ENCODE measurements at regions not wholly inside any gene's neighbourhood (a gene's known extent, or its start where the extent isn't known, plus 50 kb on each side); places are given as distances from the start of the nearest gene placed in this dataset.

GRCh38 chr11:39442177-39442576, 2017.3 kb downstream of the LRRC4C start:
- TF ChIP-seq CTCF (IDR thresholded peaks at IDR 0.05), result no peak
- no peak for DNase-seq (ENCODE audit: low spot score)
- Mint-ChIP-seq H3K27me3 (ENCODE audit: low read depth) (no peaks in the 10 kb centered on the region), H3K4me1 (ENCODE audit: low read depth) (no peaks in the 10 kb centered on the region), H3K4me3 (ENCODE audit: unreplicated experiment) (no peak overlapping the region), H3K9me3 (ENCODE audit: low read depth) (peaks cover 17% of the 10 kb centered on the region), H3K27ac (ENCODE audit: unreplicated experiment) (no peak overlapping the region), H3K36me3 (ENCODE audit: low read depth) (no peaks in the 10 kb centered on the region)

GRCh38 chr11:39435641-39436040, 2023.8 kb downstream of the LRRC4C start:
- no peak overlapping the region for H3K4me3 Mint-ChIP-seq (ENCODE audit: unreplicated experiment)
- H3K27ac Mint-ChIP-seq (ENCODE audit: unreplicated experiment), result no peak overlapping the region
- DNase-seq (ENCODE audit: low spot score), result no peak
- no peaks in the 10 kb centered on the region for H3K4me1 Mint-ChIP-seq (ENCODE audit: low read depth)
- H3K27me3 Mint-ChIP-seq (ENCODE audit: low read depth), result no peaks in the 10 kb centered on the region
- no peaks in the 10 kb centered on the region for H3K36me3 Mint-ChIP-seq (ENCODE audit: low read depth)
- TF ChIP-seq CTCF (IDR thresholded peaks at IDR 0.05), result no peak
- peaks cover 8% of the 10 kb centered on the region for H3K9me3 Mint-ChIP-seq (ENCODE audit: low read depth)

GRCh38 chr11:39434466-39434865, 2025.0 kb downstream of the LRRC4C start:
- Mint-ChIP-seq H3K36me3 (ENCODE audit: low read depth) (no peaks in the 10 kb centered on the region), H3K9me3 (ENCODE audit: low read depth) (peaks cover 8% of the 10 kb centered on the region)
- TF ChIP-seq CTCF (IDR thresholded peaks at IDR 0.05), result no peak

GRCh38 chr11:39432929-39433328, 2026.5 kb downstream of the LRRC4C start:
- DNase-seq (ENCODE audit: low spot score), result no peak
- H3K36me3 Mint-ChIP-seq (ENCODE audit: low read depth), result no peaks in the 10 kb centered on the region
- H3K4me1 Mint-ChIP-seq (ENCODE audit: low read depth), result no peaks in the 10 kb centered on the region
- no peak for TF ChIP-seq CTCF (IDR thresholded peaks at IDR 0.05)
- H3K4me3 Mint-ChIP-seq (ENCODE audit: unreplicated experiment), result no peak overlapping the region
- no peaks in the 10 kb centered on the region for H3K27me3 Mint-ChIP-seq (ENCODE audit: low read depth)
- no peak overlapping the region for H3K27ac Mint-ChIP-seq (ENCODE audit: unreplicated experiment)
- H3K9me3 Mint-ChIP-seq (ENCODE audit: low read depth), result peaks cover 2% of the 10 kb centered on the region

More at GRCh38 chr11:39434466-39434865, 2025.0 kb downstream of the LRRC4C start:
- H3K27me3 Mint-ChIP-seq (ENCODE audit: low read depth), result no peaks in the 10 kb centered on the region
- H3K27ac Mint-ChIP-seq (ENCODE audit: unreplicated experiment), result no peak overlapping the region
- DNase-seq (ENCODE audit: low spot score), result no peak
- no peak overlapping the region for H3K4me3 Mint-ChIP-seq (ENCODE audit: unreplicated experiment)
- no peaks in the 10 kb centered on the region for H3K4me1 Mint-ChIP-seq (ENCODE audit: low read depth)

GRCh38 chr11:39425226-39425625, 2034.2 kb downstream of the LRRC4C start:
- no peaks in the 10 kb centered on the region for H3K4me1 Mint-ChIP-seq (ENCODE audit: low read depth)
- H3K36me3 Mint-ChIP-seq (ENCODE audit: low read depth), result no peaks in the 10 kb centered on the region
- peaks cover 2% of the 10 kb centered on the region for H3K9me3 Mint-ChIP-seq (ENCODE audit: low read depth)
- no peaks in the 10 kb centered on the region for H3K27me3 Mint-ChIP-seq (ENCODE audit: low read depth)
- DNase-seq (ENCODE audit: low spot score), result no peak
- no peak overlapping the region for H3K4me3 Mint-ChIP-seq (ENCODE audit: unreplicated experiment)
- no peak for TF ChIP-seq CTCF (IDR thresholded peaks at IDR 0.05)
- H3K27ac Mint-ChIP-seq (ENCODE audit: unreplicated experiment), result no peak overlapping the region

Measured in chondrocyte (in vitro differentiated cells).